T-helper 22 cell (primary cell): ENCODE measurements at regions not wholly inside any gene's neighbourhood (a gene's known extent, or its start where the extent isn't known, plus 50 kb on each side); places are given as distances from the start of the nearest gene placed in this dataset.

Experiments
- DNase-seq: peaks from one replicate; pipeline ENCODE4 v3.0.0-alpha.2; 2020; ENCODE audit warnings: low read depth

- DNase-seq = no peak
Measured at GRCh38 chr9:95756986-95757385, 118.5 kb upstream of the ERCC6L2 start.

GRCh38 chr9:95756101-95756500, 119.4 kb upstream of the ERCC6L2 start:
- DNase-seq = no peak

- no peak for DNase-seq
Measured at GRCh38 chr9:95755421-95755730, 120.1 kb upstream of the ERCC6L2 start.

GRCh38 chr9:95754533-95755420, 120.7 kb upstream of the ERCC6L2 start:
- DNase-seq = no peak

- no peak for DNase-seq
Measured at GRCh38 chr9:95753762-95754465, 121.6 kb upstream of the ERCC6L2 start.

GRCh38 chr9:95752129-95752731, 123.3 kb upstream of the ERCC6L2 start:
- no peak for DNase-seq

- no peak for DNase-seq
Measured at GRCh38 chr9:95751520-95751790, 124.0 kb upstream of the ERCC6L2 start.

- DNase-seq = no peak
Measured at GRCh38 chr9:95750725-95751519, 124.6 kb upstream of the ERCC6L2 start.

- no peak for DNase-seq
Measured at GRCh38 chr9:95749493-95749892, 126.0 kb upstream of the ERCC6L2 start.

- no peak for DNase-seq
Measured at GRCh38 chr9:95746408-95747180, 128.9 kb upstream of the ERCC6L2 start.

- no peak for DNase-seq
Measured at GRCh38 chr9:95742821-95743220, 132.7 kb upstream of the ERCC6L2 start.

- DNase-seq = no peak
Measured at GRCh38 chr9:95741631-95742030, 133.9 kb upstream of the ERCC6L2 start.

GRCh38 chr9:95740217-95741004, 135.1 kb upstream of the ERCC6L2 start:
- DNase-seq = no peak

GRCh38 chr9:95738438-95738837, 137.1 kb upstream of the ERCC6L2 start:
- no peak for DNase-seq

- DNase-seq = no peak
Measured at GRCh38 chr9:95736891-95737522, 138.5 kb upstream of the ERCC6L2 start.

GRCh38 chr9:95736370-95736769, 139.1 kb upstream of the ERCC6L2 start:
- no peak for DNase-seq

- no peak for DNase-seq
Measured at GRCh38 chr9:95735701-95736100, 139.8 kb upstream of the ERCC6L2 start.

GRCh38 chr9:95733741-95734666, 141.5 kb upstream of the ERCC6L2 start:
- no peak for DNase-seq
